ENCODE measurements at regions not wholly inside any gene's neighbourhood (a gene's known extent, or its start where the extent isn't known, plus 50 kb on each side); places are given as distances from the start of the nearest gene placed in this dataset.

GRCh38 chr12:24561882-24562770 is 386.8 kb downstream of the BCAT1 start:
- TF ChIP-seq, protein P1, sequence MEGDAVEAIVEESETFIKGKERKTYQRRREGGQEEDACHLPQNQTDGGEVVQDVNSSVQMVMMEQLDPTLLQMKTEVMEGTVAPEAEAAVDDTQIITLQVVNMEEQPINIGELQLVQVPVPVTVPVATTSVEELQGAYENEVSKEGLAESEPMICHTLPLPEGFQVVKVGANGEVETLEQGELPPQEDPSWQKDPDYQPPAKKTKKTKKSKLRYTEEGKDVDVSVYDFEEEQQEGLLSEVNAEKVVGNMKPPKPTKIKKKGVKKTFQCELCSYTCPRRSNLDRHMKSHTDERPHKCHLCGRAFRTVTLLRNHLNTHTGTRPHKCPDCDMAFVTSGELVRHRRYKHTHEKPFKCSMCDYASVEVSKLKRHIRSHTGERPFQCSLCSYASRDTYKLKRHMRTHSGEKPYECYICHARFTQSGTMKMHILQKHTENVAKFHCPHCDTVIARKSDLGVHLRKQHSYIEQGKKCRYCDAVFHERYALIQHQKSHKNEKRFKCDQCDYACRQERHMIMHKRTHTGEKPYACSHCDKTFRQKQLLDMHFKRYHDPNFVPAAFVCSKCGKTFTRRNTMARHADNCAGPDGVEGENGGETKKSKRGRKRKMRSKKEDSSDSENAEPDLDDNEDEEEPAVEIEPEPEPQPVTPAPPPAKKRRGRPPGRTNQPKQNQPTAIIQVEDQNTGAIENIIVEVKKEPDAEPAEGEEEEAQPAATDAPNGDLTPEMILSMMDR (optimal IDR thresholded peaks at IDR 0.05 in 1 of 3, IDR thresholded peaks at IDR 0.05 in 1 of 3, conservative IDR thresholded peaks at IDR 0.05 in 1 of 3; ENCODE audit: extremely low read depth in 1 of 3, insufficient read depth in 2 of 3, low read length in 3 of 3), result no peak
- no peak for TF ChIP-seq EZH2 (IDR thresholded peaks at IDR 0.05; ENCODE audit: low read length)

Measured in keratinocyte (primary cell).